ENCODE measurements at regions not wholly inside any gene's neighbourhood (a gene's known extent, or its start where the extent isn't known, plus 50 kb on each side); places are given as distances from the start of the nearest gene placed in this dataset.
"Not testable (repeated sequence)": the region's sequence is repeated elsewhere in the genome, so short reads cannot be mapped to it uniquely, and the experiment has no call there.

DNA sequence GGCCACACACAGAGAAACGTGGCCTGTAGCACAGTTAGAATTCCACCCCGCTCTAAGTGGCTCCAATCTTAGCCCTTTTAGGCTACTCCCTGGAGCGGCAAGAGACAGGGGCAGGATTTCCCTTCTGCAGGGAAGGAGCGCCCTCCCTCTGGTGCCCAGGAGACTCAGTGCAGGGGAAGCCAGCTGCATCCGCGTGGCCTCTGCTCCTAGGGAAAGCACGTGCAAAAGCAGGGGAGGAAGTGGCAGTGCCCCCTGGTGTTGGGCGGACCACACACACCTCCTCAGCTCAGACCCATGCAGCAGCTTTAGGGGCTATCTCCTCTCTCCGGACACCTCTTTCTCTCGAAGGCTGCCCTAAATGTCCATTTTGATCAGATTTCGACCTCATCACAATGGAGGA, 50.0 kb downstream of the SPRING1 start:
- peak; percentile 57 for DNase-seq

DNA sequence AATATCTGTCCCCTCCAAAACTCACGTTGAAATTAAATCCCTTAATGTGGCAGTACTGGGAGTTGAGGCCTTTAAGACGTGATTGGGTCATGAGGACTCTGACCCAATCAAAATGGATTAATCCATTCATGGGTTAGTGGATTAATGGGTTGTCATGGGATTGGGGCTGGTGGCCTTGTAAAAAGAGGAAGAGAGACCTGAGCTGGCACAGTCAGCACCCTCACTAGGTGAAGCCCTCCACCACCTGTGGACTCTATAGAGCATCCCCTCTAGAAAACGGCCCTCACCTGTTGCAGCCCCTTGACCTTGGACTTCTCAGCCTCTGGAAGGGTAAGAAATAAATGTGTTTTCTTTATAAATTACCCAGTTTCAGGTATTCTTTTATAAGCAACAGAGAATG, 53.0 kb downstream of the SPRING1 start:
- DNase-seq = no peak

- no peak for DNase-seq
Measured at GRCh38 chr12:116677202-116677661, 60.6 kb downstream of the SPRING1 start.

GRCh38 chr12:116675339-116676107, 62.3 kb downstream of the SPRING1 start:
- no peak for DNase-seq

DNA sequence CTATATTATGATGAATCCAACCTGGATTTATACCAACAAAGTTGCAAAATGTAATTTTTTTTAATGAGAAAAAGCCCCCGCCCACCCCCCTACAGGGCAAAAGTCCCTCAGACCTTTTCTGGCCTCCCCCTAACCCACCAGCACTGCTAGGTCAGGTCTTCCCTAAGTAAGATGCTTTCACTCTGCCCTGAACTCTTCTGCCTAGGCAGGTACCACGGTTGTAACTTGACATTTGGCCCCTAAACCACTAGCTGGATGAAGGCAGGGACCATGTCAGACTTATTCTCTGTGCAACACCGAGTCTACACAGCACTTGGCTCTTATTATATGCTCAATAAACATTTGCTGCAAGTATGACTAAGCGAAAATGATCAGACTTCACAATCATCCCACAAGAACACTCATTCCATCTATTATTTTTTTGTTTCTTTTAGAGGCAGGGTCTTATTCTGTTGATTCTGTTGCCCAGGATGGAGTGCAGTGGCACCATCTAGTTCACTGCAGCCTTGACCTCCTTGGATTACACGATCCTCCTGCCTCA, 63.2 kb downstream of the SPRING1 start:
- DNase-seq = no peak

DNA sequence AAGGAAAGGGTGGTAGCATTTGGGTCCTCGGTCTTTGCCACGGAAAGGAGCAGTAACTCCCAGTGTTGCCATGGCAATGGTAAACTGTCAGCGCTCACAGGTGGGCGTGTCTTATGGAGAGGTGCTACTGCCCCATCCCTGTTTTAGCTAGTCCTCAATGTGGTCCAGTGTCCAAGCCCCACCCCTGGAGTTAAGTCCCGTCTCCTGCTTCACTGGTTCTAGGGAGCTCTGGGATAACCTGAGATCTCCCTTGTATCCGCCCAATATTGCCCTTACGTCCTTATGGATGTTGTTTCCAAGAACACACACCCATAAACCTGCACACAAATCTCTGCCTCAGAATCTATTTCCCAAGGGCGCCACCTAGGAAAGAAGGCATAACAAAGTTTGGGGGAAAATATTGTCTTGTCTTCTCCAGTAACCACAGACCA, 64.2 kb downstream of the SPRING1 start:
- DNase-seq = peak; percentile 30

GRCh38 chr12:116672842-116673516, 64.9 kb downstream of the SPRING1 start:
- no peak for DNase-seq

GRCh38 chr12:116672010-116672409, 65.9 kb downstream of the SPRING1 start:
- no peak for DNase-seq

GRCh38 chr12:116670859-116671258, 67.0 kb downstream of the SPRING1 start:
- DNase-seq = no peak

DNA sequence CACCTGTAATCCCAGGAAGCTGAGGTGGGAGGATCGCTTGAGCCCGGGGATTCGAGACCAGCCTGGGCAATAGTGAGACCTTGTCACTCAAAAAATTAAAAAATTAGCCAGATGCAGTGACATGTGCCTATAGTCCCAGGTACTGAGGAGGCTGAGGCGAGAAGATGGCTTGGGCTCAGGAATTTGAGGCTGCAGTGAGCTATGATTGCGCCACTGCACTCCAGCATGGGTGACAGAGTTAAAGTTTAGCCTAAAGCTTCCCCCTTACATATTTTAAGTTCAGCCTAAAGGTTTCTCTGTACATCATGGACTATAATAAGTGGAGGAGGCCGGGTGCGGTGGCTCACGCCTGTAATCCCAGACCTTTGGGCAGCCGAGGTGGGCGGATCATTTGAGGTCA, 70.1 kb downstream of the SPRING1 start:
- no peak for DNase-seq

GRCh38 chr12:116666829-116667228, 71.0 kb downstream of the SPRING1 start:
- DNase-seq = not testable (repeated sequence)

DNA sequence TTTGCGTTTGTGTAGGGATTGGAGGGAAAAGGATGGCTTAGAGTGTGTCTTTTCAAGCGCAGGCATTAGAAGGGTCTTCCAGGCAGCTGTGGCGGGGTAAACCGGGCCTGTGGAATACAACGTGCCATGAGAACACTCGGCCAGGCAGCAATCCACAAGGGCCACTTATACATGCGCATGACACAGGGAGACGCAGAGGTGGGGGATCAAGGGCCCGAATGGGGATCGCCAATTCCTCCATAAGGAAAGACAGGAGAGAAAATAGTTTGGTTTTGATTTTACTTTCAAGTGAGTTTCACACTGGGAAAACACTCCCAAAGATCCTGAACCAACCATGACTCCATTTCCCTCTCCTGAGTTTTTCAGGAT, 71.6 kb downstream of the SPRING1 start:
- no peak for DNase-seq

- no peak for DNase-seq
Measured at GRCh38 chr12:116665666-116666304, 72.1 kb downstream of the SPRING1 start.

DNA sequence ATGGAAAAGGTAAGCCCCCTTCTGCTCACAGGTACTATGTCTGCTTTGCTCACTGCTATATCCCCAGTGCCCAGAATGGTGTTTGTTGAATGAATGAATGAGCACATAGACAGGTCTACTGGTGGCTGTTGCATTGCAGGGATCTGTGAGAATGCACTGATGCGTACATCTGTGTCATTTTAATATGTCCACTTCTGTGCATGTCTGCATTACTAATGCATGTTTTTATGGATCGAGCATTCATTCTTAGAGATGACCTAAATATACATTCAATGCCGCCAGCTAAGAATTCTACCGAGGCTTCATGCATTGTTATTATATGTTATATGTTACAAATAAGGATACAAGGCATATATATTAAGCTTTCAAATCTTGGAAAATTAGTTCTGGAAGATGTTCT, 73.8 kb downstream of the SPRING1 start:
- DNase-seq = no peak

GRCh38 chr12:116662612-116663144, 75.2 kb downstream of the SPRING1 start:
- DNase-seq = no peak

DNA sequence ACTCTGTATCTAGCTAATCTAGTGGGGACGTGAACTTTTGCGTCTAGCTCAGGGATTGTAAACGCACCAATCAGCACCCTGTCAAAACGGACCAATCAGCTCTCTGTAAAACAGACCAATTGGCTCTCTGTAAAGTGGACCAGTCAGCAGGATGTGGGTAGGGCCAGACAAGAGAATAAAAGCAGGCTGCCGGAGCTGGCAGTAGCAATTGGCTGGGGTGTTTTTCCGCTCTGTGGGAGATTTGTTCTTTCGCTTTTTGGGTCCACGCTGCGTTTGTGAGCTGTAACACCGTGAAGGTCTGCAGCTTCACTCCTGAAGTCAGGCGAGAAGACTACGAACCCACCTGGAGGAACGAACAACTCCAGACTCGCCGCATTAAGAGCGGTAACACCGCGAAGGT, 76.5 kb downstream of the SPRING1 start:
- no peak for DNase-seq

- not testable (repeated sequence) for DNase-seq
Measured at GRCh38 chr12:116660740-116661139, 77.1 kb downstream of the SPRING1 start.

DNA sequence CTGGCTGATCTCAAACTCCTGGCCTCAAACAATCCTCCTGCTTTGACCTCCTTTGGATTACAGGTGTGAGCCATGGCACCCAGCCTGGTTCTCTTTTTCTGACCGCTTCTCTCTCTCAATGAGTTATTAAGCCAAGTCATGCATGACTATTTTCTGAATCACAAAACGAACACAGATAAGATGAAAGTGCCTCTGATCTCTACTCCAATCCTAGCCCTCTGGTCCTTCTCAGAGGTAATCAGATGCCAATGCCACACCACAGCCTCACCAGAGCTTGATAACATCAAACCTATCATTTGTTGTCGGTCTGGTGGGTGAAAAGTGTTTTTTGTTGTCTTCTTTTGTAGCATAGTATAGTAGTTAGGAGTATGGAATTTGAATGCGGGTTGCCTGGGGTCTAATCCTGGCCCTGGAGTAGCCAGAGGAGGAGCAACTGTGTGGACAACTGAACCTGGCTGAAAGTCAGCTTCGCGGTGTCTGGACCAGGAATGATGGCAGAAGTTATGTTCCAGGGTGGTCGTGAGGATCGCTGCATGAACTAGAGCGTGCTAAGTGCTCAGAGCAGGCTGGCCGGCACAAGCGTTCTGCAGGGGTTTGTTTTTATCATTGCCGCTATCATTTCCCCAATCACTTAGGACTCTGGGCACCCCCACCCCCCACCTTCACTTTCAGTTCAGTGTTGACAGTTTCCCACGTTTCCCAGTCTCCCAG, 77.9 kb downstream of the SPRING1 start:
- no peak for DNase-seq

GRCh38 chr12:116657921-116658495, 79.9 kb downstream of the SPRING1 start:
- no peak for DNase-seq

DNA sequence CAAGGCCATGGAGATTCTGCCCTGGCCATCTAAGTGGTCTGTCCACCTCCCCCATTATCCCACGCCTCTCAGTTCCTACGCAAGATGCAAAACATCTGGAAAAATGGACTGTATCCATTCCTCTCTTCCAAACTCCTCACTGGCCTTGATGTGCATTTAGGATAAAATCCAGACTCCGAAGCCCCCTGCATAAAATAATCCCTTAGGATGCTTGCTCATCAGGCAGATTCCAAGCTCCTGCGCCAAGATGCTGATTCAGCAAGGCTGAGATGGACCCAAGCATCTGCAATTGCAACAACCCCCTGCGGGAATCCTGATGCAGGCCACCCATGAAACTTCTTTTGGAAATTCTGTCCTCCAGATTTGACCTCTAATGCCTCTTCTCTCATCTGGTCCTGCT, 81.6 kb downstream of the SPRING1 start:
- no peak for DNase-seq

GRCh38 chr12:116654226-116654743, 83.6 kb downstream of the SPRING1 start:
- no peak for DNase-seq

- DNase-seq = no peak
Measured at GRCh38 chr12:116651089-116651488, 86.8 kb downstream of the SPRING1 start.

All from OCI-M1 (cell line).